ENCODE measurements at regions not wholly inside any gene's neighbourhood (a gene's known extent, or its start where the extent isn't known, plus 50 kb on each side); places are given as distances from the start of the nearest gene placed in this dataset.

- DNase-seq, result no peak
Measured at GRCh38 chr18:40577981-40578365, 1377.1 kb upstream of the PIK3C3 start.

- no peak for DNase-seq
Measured at GRCh38 chr18:40577239-40577980, 1377.6 kb upstream of the PIK3C3 start.

- no peak for DNase-seq
Measured at GRCh38 chr18:40576507-40577115, 1378.4 kb upstream of the PIK3C3 start.

- no peak for DNase-seq
Measured at GRCh38 chr18:40570615-40571014, 1384.4 kb upstream of the PIK3C3 start.

DNA sequence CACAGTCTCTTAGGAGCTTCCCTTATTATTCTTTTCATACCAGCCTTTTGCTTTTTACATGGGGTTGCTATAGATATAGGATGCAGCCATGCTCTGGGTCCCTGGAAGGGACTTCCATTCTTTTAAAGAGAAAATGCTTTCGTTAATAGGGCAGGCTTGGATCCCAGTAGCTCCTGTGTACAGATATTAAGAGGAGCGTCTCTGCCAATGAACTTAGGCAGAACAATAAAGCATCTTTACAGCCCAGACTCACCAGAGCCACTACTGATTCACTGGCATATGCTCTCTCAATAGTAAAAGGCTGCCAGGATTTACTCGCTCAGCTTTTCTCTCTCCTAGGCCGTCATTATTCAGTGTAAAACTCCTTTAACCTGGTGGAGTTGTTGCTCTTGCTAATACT lies 1385.4 kb upstream of the PIK3C3 start:
- no peak for DNase-seq

GRCh38 chr18:40566510-40566844 lies 1388.6 kb upstream of the PIK3C3 start:
- DNase-seq, result no peak

GRCh38 chr18:40565805-40566509 lies 1389.1 kb upstream of the PIK3C3 start:
- no peak for DNase-seq

- DNase-seq, result no peak
Measured at GRCh38 chr18:40559556-40559955, 1395.5 kb upstream of the PIK3C3 start.

- DNase-seq, result no peak
Measured at GRCh38 chr18:40558706-40559392, 1396.2 kb upstream of the PIK3C3 start.

- DNase-seq, result no peak
Measured at GRCh38 chr18:40555914-40556313, 1399.1 kb upstream of the PIK3C3 start.

DNA sequence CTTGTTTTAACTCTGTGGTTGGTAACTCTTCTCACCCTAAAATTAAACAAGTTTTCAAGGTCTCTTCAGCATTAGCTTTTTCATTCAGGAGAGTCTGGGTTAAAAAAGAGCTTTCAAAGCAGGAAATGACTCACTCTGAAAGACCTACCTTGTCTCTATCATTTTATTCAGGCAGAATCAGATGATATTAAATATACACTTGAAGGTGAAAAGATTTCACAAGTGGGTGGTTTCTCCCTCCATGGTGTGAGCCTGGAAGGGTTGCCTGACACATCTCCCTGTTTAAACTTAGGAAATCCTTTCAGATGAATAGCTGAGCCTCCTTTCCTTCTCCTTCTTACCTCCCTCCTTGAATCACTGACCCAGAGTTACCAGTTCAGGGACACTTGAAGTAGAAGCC lies 1402.0 kb upstream of the PIK3C3 start:
- DNase-seq, result no peak

DNA sequence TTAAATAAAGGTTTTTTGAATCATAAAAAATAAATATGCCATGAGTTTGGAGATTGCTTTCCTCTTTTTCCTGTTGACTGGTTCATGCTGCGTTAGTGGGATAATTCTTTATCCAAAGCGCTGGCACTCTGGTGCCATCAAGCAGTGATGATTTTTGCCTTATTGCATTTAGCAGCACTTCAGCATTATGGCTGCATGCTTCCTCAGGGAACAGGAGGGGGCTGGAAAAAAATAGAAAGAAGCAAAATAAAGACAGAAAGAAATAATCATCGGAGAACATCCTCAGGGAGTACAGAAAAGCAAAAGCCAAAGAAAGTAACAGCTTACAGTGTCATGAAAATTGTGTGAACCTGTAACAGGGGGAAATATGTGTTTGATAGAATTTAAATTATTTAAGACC lies 1408.2 kb upstream of the PIK3C3 start:
- no peak for DNase-seq

- DNase-seq, result no peak
Measured at GRCh38 chr18:40534723-40535122, 1420.3 kb upstream of the PIK3C3 start.

DNA sequence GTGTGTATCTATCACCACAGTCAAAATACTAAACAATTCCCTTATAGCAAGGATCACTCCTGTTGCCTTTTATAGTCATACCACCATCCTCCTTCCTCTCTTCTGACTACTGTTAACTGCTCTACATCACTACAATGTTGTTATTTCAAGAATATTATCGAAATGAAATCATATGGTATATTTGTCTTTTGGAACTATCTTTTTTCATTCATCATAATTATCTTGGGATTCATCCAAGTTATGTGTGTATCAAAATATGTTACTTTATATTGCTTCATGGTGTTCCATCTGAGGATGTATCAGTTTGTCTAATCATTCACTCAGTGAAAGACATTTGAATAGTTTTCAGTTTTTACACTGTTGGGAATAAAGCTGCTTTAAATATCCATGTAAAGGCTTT lies 1423.0 kb upstream of the PIK3C3 start:
- no peak for DNase-seq

DNA sequence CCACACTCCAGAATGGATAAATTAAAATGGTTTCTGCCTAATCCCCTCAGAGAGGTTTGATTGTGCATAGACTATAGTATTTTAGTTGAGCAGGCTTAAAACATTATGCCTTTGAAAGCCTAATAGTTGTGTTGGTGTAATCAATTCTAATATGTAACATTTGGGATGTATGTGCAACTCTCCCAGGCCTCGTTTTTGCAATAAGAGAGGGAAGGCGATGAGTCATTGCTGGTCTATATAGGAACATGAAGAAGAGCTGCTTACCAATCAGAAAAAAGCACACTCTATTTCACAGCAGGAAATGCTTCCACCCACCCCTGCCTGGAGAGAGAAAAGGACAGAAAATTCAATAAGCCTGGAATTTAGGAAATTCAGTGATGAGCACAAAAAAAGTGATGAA lies 1424.0 kb upstream of the PIK3C3 start:
- no peak for DNase-seq

GRCh38 chr18:40529478-40529877 lies 1425.6 kb upstream of the PIK3C3 start:
- no peak for DNase-seq

DNA sequence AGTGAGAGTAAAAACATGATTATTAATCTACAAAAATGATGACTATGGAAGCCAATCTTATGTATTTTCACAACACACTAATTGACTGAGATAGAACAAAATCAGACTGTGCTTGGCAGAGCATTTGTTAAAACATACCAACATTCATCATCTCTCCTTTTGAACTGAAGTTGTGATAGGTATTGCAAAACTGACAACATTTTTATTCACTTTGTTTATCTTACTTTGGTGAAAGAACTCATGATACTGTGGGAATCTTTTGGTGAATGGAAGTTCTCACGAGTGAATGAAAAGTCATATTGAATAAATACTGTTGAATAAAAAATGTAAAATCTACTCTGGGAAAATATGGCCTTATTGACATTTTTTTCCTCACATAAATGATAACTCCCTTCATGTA lies 1430.2 kb upstream of the PIK3C3 start:
- no peak for DNase-seq

DNA sequence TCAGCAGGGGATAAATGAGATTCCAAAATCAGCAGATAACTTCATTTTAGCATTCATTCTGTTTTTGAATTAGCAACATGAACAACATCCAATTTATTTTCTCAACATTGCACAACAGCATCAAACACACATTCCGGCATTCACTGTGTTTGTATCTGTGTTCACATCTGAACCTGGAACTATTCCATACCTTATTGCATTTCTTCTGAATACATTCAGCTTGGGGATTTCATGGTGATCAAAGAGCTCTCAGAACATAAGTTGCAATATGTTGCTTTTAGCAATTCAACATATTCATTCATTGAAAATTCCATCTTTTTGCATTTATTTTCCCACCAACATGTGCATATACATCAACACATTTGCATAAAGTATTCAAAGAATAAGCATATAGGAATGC lies 1431.7 kb upstream of the PIK3C3 start:
- no peak for DNase-seq

DNA sequence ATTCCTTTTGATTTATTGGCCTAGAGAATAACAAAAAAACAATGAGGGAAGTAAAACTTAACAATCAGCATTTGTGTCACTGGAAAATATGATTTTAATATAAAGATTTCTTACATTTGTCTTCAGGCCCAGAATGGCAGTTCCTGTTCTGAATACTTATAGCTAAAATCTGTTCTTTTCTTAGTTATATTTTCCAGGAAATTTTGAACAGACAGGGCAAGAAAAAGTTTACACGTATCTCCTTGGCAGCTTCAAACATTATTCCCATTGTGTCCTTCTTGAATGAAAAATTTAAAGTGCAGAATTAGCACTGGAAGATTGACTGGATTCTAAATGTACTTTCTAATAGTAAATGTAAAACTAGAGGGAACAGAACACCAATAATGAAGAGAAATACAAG lies 1454.0 kb upstream of the PIK3C3 start:
- no peak for DNase-seq

GRCh38 chr18:40494603-40495002 lies 1460.4 kb upstream of the PIK3C3 start:
- no peak for DNase-seq

GRCh38 chr18:40493316-40493715 lies 1461.7 kb upstream of the PIK3C3 start:
- no peak for DNase-seq

DNA sequence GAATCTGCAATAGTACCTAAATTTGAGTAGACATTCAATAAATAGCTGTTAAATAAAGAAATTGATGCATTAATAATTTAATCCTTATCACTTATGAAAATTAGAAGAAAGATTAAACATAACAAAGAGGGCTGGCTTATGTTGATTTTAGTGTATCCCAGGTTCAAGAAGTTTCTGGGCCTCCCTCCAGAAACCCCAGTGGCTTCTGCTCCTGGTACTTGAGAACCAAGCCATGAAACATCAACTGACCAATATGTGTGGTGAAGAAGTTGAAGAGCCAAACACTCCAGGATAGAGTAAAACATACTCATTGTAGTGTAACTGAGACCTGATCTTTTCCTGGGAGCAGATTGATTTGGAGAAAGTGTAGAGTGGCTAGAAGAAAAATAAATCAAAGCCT lies 1465.7 kb upstream of the PIK3C3 start:
- no peak for DNase-seq

DNA sequence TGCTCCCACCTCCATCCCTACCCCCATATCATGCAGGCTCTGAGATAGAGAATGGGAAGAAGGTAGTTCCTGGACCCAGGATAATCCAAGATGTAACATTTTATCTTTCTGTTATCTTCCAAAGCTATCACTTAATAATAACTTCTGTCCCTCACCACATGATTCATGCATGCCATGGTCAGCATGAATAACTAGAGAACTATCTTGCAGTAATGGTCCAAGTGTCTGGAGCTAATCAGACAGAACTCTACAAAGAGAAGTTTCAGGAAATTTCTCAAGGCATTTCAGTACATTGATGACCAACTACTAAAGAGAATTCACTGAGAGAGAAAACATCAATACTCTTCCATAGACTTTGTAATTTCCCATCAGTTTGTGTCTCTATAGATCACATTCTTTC lies 1469.7 kb upstream of the PIK3C3 start:
- no peak for DNase-seq

Measured in NCI-H1048 (cell line).